NCI-H2171 treated with DMSO at 0.1 percent for 48 hours (cell line): ENCODE measurements at regions not wholly inside any gene's neighbourhood (a gene's known extent, or its start where the extent isn't known, plus 50 kb on each side); places are given as distances from the start of the nearest gene placed in this dataset.
"Not testable (repeated sequence)": the region's sequence is repeated elsewhere in the genome, so short reads cannot be mapped to it uniquely, and the experiment has no call there.

Experiments used
- DNase-seq: peaks from one replicate; lab custom pipeline; 2025; lab: John Stamatoyannopoulos, UW

DNA sequence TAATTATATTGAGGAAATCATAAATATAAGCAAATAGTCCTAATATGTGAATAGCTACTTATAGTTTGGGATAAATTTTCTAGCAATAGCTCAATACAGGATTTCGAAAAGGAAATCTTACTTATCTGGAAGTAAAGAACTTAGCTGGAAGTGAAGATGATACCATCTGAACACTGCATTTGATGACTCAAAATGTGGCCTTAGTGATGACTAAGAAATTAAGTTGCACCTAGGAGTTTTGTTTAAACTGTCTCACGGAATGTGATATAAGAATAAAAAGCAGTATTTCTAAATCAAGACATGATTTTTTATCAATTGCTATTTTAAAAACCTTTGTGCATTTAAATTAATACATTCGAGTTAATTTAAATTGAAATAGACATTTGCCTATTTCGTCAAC is 91.2 kb downstream of the EOMES start:
- no peak for DNase-seq

DNA sequence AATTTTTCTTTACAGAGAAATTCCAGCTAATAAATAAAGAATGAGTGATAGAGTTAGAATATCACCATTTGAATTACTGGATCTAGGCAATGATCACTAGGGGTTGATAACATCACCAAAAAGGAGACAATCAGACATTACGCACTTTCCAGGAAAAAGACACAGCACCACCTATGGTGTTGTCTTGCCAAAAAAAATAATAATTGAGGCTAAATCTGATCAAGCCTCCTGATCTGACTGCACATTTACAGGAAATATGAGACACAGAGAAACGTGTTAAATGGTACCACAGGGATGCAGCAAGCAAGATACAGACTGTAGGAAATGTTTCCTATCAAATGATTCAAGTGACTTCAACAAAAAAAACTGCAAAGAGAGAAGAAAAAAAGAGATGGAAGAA is 92.8 kb downstream of the EOMES start:
- DNase-seq = no peak

DNA sequence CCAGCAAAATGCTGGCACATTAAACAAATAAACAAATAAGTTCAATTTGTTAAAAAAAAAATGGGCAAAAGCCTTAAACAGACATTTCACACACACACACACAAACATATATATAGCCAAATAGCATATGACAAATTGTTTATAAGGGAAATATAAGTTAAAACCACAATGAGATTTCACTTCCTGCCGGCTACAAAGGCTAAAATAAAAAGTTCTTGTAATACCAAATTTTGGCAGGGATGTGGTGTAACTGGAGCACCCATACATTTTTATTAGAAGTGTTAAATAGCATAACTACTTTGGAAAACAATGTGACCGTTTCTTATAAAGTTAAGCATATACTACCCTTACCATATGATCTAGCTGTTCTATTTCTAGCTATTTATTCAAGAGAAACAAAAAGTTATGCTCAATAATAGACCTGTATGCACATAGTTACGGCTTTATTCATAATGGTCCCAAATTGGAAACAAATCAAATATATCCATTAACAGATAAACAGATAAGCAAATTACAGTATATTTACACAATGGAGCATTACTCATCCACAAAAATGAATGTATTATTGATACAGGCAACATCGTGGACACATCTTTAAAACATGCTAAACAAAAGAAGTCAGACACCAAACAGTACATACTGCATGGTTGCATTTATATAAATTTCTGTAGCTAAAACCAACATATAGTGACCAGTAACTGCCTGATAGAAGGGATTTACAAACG is 93.9 kb downstream of the EOMES start:
- no peak for DNase-seq

DNA sequence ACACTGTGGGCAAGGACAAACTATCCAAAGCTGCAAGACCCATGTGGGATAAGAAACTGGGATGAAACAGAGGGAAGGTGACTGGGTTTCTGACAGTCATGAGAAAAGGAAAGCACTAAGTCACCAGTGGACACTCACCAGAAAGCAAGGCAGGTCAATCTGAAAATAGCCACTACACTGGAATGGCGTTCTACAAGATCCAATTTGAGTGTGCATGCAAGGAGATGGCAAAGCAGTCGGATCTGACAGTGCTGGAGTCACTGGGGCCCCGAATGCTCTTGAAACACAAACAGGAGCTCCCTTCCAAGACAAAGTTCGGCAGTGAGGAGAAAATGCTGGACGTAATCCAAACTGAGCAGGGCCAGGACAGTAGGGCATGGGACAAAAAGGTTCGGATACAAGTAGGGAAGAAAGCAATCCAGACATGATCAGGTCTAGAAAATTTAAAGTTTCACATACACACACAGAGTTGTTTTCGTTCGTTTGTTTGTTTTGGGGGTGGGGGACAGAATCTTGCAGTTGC is 95.5 kb downstream of the EOMES start:
- DNase-seq = no peak

DNA sequence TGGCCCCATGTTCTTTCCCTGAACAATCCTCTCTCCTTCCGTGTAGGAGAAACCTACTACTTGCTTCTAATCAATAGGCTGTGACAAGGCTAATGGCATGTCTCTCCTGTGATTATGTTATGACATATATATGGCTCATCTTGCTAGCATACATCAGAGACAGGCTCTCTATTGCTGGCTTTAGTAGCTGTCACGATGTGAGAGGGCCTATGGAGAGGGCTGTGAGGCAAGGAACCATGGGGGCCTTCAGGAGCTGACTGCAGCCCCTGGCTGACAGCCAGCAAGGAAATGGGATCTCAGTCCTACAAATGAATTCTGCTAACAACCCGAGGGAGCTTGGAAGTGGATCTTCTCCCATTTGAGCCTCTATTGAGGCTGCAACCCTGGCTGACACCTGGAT is 96.3 kb downstream of the EOMES start:
- DNase-seq = no peak

DNA sequence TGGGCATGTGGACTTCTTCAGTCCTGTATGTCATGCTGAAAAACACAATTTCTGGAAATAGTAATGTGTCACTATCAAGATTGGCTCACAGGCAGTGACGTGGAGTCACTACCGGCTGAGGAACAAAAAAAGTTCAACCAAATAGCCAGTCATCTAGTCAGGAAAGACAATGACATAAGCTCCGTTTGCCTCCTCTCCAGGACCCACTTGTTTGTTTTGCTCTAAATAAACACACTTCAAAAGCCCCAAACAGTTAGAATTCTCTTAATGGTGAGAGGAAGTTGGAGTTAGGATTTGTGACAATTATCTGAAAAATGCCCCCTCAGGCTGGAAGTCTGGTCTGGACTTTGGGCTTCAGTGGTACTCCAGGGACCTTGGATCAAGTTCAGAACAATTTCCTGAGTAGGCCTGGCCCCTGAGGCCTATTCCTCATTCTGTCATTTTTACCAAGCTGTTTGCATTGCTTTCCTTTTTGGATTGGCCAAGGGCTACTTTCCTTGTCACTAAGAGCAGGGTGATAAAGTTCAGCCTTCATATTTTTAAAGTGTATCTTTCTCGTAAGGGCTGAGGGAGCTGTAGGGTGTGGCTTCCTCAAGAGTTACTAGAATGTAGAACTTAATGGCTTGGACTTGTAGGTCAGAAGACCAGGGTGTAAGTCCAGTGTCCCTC is 98.9 kb downstream of the EOMES start:
- DNase-seq = no peak

DNA sequence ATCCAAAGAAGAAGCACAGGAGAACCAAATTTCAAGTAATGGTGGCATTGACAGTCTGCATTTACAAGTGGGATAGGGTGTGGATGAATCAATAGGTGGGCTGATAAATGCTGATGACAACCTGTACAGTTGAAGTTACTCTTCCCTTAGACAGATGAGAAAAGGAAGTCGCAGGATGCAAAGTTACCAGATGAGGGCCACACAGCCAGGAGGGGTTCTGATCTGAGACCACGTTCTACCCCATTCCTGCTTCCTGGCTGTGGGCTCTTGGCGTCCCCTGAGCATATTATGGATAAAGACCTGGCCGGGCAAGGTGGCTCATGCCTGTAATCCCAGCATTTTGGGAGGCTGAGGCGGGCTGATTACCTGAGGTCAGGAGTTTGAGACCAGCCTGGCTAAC is 104.6 kb downstream of the EOMES start:
- no peak for DNase-seq

DNA sequence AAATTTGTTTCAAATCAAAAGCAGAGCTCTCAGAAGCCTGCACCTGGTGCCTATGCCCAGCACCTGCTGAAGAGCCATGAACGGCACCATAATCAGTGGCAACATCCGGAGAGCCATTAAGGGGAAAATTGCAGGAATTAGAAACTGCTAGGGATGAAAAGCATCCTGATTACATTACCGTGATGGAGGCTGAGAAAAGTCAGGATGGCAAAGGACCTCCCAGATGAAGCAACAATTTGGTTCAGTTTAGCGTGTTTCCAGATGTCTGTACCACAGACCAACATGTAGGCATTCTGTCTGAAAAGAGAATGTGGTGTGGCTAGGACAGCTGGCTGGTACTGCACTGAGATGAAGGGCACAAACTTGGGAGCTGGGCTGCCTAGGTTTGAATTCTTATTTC is 106.1 kb downstream of the EOMES start:
- no peak for DNase-seq

DNA sequence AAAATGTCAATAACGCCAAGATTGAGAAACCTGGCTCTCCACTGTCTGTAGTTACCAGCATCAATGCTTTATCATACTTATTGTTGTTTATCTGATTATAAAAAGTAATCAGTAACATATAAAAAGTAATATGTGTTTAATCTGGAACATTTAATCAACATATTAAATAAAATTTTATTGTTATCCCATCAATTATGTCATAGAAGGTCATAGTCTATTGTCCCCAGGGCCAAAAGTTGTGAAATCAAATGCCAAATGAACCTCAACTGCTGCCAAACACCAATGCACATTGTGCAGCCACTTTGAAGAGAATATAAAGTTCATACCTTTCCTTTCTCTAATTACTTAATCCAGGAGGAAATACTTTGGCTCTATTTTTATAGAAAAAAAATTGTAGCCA is 106.6 kb downstream of the EOMES start:
- DNase-seq = no peak

DNA sequence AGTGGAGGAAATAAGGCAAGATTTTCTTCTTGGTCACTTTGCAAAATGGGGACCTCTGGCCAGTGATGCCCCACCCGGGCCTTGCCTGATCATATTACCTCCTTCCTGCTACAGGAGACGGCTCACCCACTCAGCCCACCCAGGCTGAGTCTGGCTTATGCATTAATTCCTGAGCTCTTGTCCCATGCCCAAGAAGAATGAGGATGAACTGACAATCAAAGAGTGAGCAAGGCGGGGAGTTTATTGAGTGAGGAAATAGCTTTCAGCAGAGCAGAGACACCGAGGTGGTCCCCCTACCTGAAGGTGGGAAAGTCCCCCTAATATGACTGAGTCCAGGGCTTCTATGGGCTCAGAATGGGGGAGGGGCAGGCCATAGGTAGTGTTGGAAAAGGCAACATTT is 107.5 kb downstream of the EOMES start:
- DNase-seq = peak; percentile 2

DNA sequence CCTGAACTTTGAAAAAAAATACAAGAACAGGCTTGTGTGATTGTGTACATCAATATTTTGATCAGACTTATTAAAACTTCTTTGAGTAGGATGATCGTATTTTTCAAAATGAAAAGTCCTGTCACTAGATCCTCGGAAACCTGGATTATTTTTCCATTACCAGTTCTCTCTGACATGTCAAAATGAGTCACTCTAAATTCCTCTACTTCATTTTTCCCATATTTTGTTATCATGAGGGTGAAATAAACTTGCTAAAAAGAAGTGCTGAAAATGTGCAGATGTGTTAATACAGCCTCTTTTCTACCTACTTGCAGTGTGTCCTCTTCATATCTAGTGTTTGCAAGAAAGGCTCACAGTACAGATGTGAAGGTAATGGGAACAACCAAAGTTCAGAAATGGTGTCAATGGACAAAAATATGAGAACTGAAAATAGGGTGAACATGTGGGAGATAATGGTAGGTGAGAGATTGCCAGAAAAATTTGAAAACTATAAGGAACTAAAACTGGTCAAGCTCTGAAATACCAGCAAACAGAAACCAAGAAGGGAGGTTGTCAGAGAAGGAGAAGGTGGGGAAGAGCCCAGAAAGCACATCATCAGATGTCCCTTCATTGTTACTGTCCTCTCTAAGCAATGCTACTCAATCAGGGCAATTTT is 108.2 kb downstream of the EOMES start:
- DNase-seq = no peak

DNA sequence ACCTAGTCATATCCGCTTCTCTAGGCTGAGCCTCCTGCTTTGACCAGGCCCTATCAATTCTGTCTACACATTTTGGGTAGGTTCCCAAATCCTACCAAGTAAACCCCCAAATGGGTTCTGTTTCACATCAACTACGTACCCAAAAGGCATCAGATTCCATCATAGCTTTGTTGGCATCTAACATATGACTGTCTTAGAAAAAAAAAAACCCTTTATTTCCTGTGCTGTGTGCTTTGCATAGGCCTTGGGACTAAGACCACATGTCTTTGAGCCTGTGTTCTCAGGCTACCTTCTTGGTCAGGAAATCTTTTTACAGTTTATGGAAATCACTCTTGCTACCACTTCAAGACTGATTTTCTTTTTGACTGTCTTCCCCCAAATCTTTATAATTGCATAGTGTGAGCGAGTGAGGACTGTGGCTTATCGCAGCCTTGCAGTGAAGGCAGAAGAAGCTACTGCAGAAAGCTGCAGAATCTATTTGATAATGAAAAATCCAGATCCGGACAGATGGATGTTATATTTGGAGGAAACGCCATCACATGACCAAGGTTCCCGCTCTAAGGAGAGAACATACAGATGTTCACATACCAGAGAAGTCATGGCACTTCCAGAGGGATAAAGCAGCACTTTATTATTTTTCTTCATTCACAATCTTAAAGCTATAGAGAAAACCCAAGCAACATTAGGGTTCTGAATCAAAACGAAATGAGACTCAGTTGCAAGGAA is 111.2 kb downstream of the EOMES start:
- DNase-seq = no peak

DNA sequence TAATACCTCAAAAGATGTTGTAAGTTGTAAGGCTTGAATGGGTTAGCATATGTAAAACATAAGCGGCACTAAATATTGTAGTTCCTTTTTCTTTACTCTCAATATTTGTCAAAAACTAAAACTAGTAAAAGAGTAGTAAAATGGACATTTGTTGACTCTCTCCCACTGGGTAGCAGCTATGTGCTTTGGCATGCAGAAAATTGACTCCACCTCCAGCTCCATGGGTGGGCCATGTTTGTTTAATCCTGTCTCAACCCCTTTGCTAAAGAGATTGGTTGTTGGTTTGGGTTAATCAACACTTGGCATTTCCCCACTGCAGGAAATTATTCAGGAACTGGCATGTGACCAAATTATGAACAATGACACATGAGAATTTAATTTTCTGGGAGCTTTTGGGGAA is 114.8 kb downstream of the EOMES start:
- DNase-seq = no peak

DNA sequence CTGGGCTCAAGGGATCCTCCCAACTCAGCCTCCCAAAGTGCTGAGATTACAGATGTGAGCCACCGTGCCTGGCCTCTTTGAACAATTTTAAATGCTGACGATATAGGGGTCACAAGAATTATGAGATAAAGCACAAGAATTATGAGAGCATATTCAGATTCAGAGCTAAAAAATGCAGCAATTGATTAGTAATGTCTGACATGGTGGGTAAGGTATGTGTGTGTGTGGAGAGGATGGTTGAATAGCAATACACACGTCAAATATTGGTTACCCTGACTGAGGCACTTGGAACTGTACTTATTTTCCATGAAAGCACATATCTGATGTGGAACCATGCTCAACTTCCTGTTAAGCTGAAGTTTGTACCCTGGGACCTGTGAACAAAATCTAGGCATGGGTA is 115.6 kb downstream of the EOMES start:
- no peak for DNase-seq

DNA sequence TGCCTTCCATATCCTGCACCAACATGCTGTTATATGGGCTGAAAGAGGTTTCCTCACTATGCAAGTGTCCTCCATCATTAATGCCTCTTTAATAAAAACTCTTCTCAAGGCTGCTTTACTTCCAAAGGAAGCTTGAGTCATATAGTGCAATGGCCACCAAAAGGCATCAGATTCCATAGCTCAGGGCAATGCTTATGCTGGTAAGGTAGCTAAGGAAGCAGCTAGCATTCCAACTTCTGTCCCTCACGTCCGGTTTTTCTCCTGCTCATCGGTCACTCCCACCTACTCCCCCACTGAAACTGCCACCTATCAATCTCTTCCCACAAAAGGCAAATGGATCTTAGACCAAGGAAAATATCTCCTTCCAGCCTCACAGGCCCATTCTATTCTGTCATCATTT is 117.1 kb upstream of the SLC4A7 start:
- not testable (repeated sequence) for DNase-seq

DNA sequence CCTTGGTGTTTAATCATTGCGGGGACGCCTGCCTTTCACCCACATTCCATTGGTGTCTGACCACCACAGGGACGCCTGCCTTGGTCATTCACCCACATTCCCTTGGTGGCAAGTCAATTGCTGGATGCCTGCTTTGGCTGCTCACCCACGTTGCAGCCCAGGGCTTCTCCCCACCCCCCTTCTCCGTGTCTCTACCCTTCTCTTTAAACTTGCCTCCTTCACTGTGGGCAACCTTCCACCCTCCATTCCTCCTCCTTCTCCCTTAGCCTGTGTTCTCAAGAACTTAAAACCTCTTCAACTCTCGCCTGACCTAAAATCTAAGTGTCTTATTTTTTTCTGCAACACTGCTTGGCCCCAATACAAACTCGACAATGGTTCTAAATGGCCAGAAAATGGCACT is 115.6 kb upstream of the SLC4A7 start:
- not testable (repeated sequence) for DNase-seq

DNA sequence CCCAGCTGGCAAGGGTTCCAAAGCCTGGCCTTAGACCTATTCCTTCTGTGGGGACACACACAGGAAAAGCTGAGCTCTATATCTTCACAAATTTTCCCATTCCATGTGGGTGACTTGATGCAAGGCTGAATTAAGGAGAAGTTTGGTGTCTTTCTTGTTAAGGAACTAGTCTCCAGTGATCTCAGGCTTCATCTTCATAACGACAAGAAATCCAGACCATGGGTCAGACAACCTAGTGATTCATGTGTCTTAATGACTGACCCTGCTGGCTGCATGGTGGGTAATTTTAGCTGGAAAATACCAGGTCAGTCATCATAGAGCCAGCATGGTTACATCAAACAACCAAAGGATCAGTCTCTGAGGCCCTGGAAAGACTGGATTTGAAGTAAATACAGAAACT is 112.7 kb upstream of the SLC4A7 start:
- no peak for DNase-seq

DNA sequence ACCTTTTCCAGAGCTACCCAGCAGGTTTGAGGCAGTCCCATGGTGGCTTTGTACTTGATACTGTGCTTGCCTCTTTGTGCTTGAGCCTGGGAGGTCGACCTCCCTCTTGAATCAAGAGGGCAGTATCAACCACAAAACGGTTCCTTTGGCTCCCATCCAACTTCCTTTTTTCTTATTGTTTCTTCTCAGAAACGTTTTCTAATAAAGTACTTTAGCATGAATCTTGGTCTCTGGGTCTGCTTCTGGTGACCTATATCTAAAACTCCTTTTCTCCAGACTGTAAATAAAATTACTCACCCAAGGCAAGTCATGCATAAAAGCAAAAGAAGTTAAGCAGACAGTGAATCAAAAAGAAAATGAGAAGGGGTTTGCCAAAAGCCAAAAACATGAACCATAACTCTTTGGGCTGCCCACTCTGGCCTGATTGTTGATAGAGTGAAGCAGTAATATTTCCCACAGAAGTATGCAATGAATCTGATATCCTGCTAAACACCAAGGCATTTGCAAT is 112.2 kb upstream of the SLC4A7 start:
- DNase-seq = no peak

DNA sequence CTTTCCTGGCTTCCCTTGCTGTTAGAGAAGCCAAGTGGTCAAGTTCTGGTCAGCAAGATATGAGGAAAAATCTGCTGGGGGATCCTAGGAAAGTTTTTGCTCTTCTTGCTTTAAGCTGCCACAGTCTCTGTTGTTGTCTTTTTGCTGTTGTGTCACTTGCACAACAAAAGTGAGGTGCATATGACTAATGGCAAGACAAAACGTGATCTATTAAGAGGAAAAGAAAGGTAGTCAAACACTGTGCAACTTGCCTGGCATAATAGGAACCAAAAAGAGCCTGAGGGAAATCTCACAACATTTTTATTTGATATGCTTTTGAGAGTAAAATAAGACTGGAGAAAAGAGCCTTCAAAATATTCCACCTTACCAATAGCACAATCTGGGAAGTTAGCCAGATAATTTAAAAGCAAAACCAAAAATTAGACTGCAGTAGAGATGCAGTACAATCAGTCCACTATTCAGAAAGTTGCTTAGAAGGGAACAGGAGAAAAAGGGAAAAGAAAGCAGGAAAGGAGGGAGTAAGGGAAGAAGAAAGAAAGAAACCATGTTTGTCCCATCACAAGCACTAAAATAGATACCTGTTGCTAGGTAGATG is 110.0 kb upstream of the SLC4A7 start:
- DNase-seq = no peak

DNA sequence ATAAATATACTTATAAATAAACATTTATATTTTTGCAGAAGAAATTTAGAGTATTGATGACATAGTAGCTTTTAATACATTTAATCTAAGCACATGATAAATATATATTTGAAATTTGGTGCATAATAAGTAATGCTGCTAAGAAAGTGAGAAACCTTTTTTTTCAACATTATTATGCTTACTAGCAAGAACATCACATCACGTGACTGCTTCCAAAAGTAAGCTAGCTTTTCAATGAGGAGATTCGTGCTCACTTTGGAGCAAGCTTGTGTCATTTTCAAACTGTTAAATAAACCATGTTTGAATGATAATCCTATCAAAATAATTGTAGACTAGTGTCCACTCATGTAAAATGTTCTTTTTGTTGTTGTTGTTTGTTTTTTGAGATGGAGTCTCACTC is 109.0 kb upstream of the SLC4A7 start:
- DNase-seq = no peak

DNA sequence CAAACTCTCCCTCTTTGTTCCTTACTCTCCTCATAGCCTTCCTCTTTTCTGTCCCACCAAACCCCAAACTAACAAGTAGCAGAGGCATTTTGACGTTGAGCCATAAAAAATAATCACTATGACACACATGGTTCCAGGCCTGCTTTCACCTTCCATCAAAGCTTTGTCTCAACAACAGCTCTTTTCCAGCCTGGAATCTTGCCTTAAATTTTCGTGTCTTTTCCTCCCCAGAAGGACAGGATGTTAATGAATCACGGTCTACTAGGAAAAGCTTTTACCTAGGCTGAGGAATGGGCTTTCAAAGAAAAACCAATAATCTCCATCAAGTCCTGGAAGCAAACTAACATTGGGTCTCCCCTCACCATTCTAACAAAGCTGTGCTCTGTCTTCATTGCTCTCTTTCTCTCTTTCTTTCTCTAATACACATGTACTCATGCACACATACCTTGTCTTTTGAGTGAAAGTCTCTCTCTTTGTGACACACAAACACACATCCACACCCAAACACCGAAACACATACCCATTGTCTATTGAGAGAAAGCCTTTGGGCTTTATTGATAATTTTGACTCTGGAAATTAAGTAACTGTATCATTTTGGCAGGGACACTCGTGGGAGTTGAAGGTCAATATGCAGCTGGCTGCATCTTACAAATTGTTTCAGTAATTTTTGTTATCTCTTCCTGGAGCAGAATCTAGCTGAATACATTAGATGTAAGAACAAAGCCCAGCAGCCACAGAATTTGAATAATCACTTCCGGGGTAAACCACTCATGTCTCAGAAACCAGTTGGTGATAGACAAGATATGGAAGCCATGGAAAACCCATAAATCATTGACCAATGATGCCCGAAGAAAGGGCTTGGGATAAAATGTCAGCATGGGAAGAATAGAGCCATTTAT is 107.4 kb upstream of the SLC4A7 start:
- DNase-seq = no peak
